NB4 (cell line): ENCODE measurements at regions not wholly inside any gene's neighbourhood (a gene's known extent, or its start where the extent isn't known, plus 50 kb on each side); places are given as distances from the start of the nearest gene placed in this dataset.

Source experiments
- DNase-seq: peaks from one replicate; pipeline ENCODE4 v3.0.0; 2010; ENCODE audit warnings: low read depth
- H3K4me3 ChIP-seq: one replicate; pipeline ENCODE4 v1.5.1; 2011; ENCODE audit warnings: mild to moderate bottlenecking, low read depth, low read length, moderate library complexity
- MYC ChIP-seq: IDR thresholded peaks from 2 replicates; pipeline ENCODE4 v1.6.1; 2011; ENCODE audit warnings: low read depth, low read length
- POLR2A ChIP-seq: IDR thresholded peaks from 2 replicates; pipeline ENCODE4 v1.6.1; 2011; ENCODE audit warnings: mild to moderate bottlenecking; ENCODE audit not compliant: insufficient read length; ENCODE audit errors: extremely low read depth
- TF ChIP-seq, protein P1 (sequence below): IDR thresholded peaks from one replicate; pipeline ENCODE4 v1.5.1; 2012; ENCODE audit warnings: low read depth, low read length
- TF ChIP-seq, protein P2 (sequence below): IDR thresholded peaks from 2 replicates; pipeline ENCODE4 v1.6.1; 2011; ENCODE audit warnings: low read depth, low read length

DNA sequence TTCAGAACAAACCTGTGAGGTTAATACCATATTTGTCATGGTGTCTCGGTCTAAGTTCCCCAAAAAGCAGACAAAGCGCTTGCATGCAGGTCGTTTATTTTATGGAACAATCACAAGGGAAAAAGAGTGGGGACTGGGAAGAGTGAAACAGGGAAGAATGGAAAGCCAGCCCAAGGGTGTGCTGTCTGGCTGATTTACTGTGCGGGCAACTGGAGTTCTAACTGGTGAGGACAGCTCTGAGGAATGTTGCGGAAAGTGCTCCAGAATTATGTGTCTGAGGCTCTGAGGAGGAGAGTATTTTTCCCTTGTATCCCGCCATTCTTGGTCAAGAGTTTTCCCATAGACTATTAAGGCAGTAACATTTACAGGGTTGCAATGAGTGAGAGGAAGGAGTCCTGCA lies 465.4 kb downstream of the RMST start:
- TF ChIP-seq, protein P1, sequence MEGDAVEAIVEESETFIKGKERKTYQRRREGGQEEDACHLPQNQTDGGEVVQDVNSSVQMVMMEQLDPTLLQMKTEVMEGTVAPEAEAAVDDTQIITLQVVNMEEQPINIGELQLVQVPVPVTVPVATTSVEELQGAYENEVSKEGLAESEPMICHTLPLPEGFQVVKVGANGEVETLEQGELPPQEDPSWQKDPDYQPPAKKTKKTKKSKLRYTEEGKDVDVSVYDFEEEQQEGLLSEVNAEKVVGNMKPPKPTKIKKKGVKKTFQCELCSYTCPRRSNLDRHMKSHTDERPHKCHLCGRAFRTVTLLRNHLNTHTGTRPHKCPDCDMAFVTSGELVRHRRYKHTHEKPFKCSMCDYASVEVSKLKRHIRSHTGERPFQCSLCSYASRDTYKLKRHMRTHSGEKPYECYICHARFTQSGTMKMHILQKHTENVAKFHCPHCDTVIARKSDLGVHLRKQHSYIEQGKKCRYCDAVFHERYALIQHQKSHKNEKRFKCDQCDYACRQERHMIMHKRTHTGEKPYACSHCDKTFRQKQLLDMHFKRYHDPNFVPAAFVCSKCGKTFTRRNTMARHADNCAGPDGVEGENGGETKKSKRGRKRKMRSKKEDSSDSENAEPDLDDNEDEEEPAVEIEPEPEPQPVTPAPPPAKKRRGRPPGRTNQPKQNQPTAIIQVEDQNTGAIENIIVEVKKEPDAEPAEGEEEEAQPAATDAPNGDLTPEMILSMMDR, result no peak
- TF ChIP-seq, protein P2, sequence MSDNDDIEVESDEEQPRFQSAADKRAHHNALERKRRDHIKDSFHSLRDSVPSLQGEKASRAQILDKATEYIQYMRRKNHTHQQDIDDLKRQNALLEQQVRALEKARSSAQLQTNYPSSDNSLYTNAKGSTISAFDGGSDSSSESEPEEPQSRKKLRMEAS, result no peak
- no peak for TF ChIP-seq POLR2A
- no peak for TF ChIP-seq MYC
- DNase-seq, result no peak
- H3K4me3 ChIP-seq, result no peak overlapping the region

DNA sequence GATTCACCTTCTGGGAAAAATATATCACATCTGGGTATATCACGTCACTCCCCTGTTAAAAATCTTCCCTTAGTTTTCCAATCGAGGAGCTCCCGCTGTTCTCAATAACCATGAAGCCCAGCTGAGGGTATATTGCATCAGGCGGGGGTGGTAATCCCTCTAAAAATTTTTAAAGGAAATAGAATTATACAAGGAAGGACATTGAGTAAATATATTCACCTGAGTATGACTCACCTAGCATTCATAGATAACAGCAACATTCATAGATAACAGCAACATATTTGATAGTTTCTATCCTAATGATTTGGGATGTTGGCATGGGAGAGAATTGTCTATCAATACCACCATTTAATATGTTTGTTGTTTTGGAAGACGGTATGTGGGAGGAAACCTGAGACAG lies 473.6 kb downstream of the RMST start:
- no peak for DNase-seq
- TF ChIP-seq, protein P1, result no peak
- TF ChIP-seq POLR2A, result no peak
- no peak for TF ChIP-seq MYC
- TF ChIP-seq, protein P2, result no peak
- no peak overlapping the region for H3K4me3 ChIP-seq

DNA sequence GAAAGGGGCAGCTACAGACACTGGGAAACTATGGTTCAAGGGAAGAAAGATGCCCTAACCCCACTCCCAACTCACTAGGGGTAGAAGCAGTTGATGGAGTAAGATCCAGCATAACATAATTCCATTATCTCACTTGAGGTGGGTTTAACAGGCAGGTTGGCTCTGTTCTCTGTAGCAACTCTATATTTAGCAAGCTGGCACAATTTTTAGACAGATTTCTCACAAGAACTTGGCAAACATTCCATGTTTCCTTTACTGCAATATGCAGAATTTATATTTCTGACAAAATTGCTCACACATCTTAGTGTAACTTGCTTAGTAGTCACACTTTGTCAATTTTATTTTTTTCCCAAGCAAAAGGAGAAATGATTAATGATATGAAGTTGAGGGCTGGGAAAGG lies 475.4 kb downstream of the RMST start:
- DNase-seq, result no peak
- H3K4me3 ChIP-seq, result no peak overlapping the region
- TF ChIP-seq POLR2A (no peak), MYC (no peak)
- TF ChIP-seq, protein P1, result no peak
- TF ChIP-seq, protein P2, result no peak

DNA sequence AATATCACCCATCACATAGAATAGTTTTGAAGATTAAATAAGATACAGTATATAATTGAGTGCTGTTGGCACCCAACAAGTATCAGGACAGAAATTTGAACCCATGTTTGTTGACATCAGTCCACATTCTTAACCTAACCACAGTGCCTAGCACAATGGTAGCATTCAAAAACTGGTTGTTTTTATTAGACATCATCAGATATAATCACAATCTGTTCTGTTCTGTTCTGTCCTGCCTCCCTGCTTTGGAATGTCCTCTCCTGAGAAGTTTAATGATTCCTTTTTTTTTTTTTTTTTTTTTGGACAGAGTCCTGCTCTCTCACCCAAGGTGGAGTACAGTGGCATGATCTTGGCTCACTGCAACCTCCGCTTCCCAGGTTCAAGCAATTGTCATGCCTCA lies 476.6 kb downstream of the RMST start:
- TF ChIP-seq POLR2A, result no peak
- TF ChIP-seq, protein P1, result no peak
- no peak for DNase-seq
- no peak overlapping the region for H3K4me3 ChIP-seq

DNA sequence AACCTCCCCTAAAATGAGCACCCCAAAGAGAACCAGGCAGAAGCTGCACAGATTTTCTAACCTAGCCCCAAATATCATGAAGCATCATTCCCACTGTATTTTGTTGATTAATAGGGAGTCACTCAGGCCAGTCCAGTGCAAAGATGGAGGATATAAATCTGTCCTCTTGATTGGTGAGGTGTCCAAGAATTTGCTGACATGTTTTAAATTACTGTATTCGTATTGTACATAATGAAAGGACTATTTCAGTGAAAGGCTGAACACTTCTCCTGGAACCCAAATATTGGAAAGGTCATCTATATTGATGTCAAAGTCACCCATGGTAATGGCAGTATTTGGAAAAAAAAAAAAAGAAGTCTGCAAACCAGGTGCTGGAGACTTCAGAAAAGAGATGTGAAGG lies 477.5 kb downstream of the RMST start:
- H3K4me3 ChIP-seq, result no peak overlapping the region
- DNase-seq, result no peak
- TF ChIP-seq MYC (no peak), POLR2A (no peak)
- TF ChIP-seq, protein P1, result no peak
- TF ChIP-seq, protein P2, result no peak

DNA sequence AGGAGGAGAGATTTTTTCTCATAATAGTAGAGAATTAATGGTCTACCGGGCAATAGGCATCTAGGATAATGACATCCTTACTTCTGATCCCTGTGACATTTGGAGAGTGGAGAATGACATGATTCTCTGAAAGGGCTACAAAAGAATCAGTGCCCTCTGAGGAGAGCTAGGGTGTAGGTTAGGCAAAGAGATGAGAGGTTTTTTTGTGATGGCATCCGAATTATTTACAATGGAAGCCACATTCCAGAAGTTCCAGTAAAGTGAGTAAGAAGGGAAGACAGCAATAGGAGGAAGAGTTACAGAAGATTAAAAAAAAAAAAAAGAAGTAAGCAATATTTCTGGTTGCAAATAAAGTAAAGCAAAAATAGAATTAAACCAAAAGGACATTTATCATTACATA lies 478.0 kb downstream of the RMST start:
- DNase-seq, result no peak
- H3K4me3 ChIP-seq, result no peak overlapping the region
- TF ChIP-seq, protein P2, result no peak
- TF ChIP-seq, protein P1, result no peak
- TF ChIP-seq MYC (no peak), POLR2A (no peak)
